ENCODE measurements at regions not wholly inside any gene's neighbourhood (a gene's known extent, or its start where the extent isn't known, plus 50 kb on each side); places are given as distances from the start of the nearest gene placed in this dataset.

GRCh38 chr2:192480984-192481383 is 286.3 kb upstream of the TMEFF2 start:
- TF ChIP-seq CTCF (conservative IDR thresholded peaks at IDR 0.05; ENCODE audit: low read length) (no peak), EZH2phosphoT487 (IDR thresholded peaks at IDR 0.05; ENCODE audit: borderline replicate concordance) (no peak)
- H3K27me3 ChIP-seq (ENCODE audit: insufficient read depth, low read length, poor library complexity, severe bottlenecking), result no peaks in the 10 kb centered on the region

GRCh38 chr2:192473331-192473730 is 278.6 kb upstream of the TMEFF2 start:
- Histone ChIP-seq H3K9ac (ENCODE audit: low read depth, low read length, poor library complexity, severe bottlenecking) (no peak overlapping the region), H3F3A (ENCODE audit: low read depth) (no peaks in the 10 kb centered on the region), H3K4me2 (ENCODE audit: low read depth, low read length, poor library complexity, severe bottlenecking) (no peak overlapping the region), H3K36me3 (ENCODE audit: insufficient read depth, low read length) (no peaks in the 10 kb centered on the region), H3K9me3 (ENCODE audit: insufficient read depth, low read depth, low read length) (no peaks in the 10 kb centered on the region), H3K79me2 (ENCODE audit: insufficient read depth, low read length) (no peaks in the 10 kb centered on the region), H4K20me1 (ENCODE audit: insufficient read depth, low read length, poor library complexity, severe bottlenecking) (no peaks in the 10 kb centered on the region), H3K4me3 (ENCODE audit: low read length, poor library complexity, severe bottlenecking) (no peak overlapping the region), H3K9me2 (replicated peaks; ENCODE audit: low read depth, low read length) (no peaks in the 10 kb centered on the region), H3K4me1 (ENCODE audit: insufficient read depth, low read length, poor library complexity, severe bottlenecking) (no peaks in the 10 kb centered on the region), H3K27me3 (ENCODE audit: insufficient read depth, low read length, poor library complexity, severe bottlenecking) (no peaks in the 10 kb centered on the region), H2AFZ (ENCODE audit: low read length) (no peak overlapping the region)
- TF ChIP-seq EZH2phosphoT487 (IDR thresholded peaks at IDR 0.05; ENCODE audit: borderline replicate concordance), result no peak
- TF ChIP-seq CTCF (conservative IDR thresholded peaks at IDR 0.05; ENCODE audit: low read length), result no peak

More at GRCh38 chr2:192480984-192481383, 286.3 kb upstream of the TMEFF2 start:
- Histone ChIP-seq H3K9me3 (ENCODE audit: insufficient read depth, low read depth, low read length) (no peaks in the 10 kb centered on the region), H3F3A (ENCODE audit: low read depth) (no peaks in the 10 kb centered on the region), H3K9ac (ENCODE audit: low read depth, low read length, poor library complexity, severe bottlenecking) (no peak overlapping the region), H3K4me1 (ENCODE audit: insufficient read depth, low read length, poor library complexity, severe bottlenecking) (no peaks in the 10 kb centered on the region), H3K79me2 (ENCODE audit: insufficient read depth, low read length) (no peaks in the 10 kb centered on the region), H3K9me2 (replicated peaks; ENCODE audit: low read depth, low read length) (no peaks in the 10 kb centered on the region), H4K20me1 (ENCODE audit: insufficient read depth, low read length, poor library complexity, severe bottlenecking) (no peaks in the 10 kb centered on the region), H2AFZ (ENCODE audit: low read length) (no peak overlapping the region), H3K36me3 (ENCODE audit: insufficient read depth, low read length) (no peaks in the 10 kb centered on the region), H3K4me2 (ENCODE audit: low read depth, low read length, poor library complexity, severe bottlenecking) (no peak overlapping the region), H3K4me3 (ENCODE audit: low read length, poor library complexity, severe bottlenecking) (no peak overlapping the region)

- no peak overlapping the region for H3K9ac ChIP-seq (ENCODE audit: low read depth, low read length, poor library complexity, severe bottlenecking)
- H3K36me3 ChIP-seq (ENCODE audit: insufficient read depth, low read length), result no peaks in the 10 kb centered on the region
- H4K20me1 ChIP-seq (ENCODE audit: insufficient read depth, low read length, poor library complexity, severe bottlenecking), result no peaks in the 10 kb centered on the region
- no peaks in the 10 kb centered on the region for H3K27me3 ChIP-seq (ENCODE audit: insufficient read depth, low read length, poor library complexity, severe bottlenecking)
- no peak overlapping the region for H3K4me3 ChIP-seq (ENCODE audit: low read length, poor library complexity, severe bottlenecking)
- H3K4me1 ChIP-seq (ENCODE audit: insufficient read depth, low read length, poor library complexity, severe bottlenecking), result no peaks in the 10 kb centered on the region
- no peaks in the 10 kb centered on the region for H3K79me2 ChIP-seq (ENCODE audit: insufficient read depth, low read length)
- H3K9me3 ChIP-seq (ENCODE audit: insufficient read depth, low read depth, low read length), result no peaks in the 10 kb centered on the region
- TF ChIP-seq EZH2phosphoT487 (IDR thresholded peaks at IDR 0.05; ENCODE audit: borderline replicate concordance) (no peak), CTCF (conservative IDR thresholded peaks at IDR 0.05; ENCODE audit: low read length) (no peak)
- no peak overlapping the region for H3K4me2 ChIP-seq (ENCODE audit: low read depth, low read length, poor library complexity, severe bottlenecking)
- no peaks in the 10 kb centered on the region for H3K9me2 ChIP-seq (replicated peaks; ENCODE audit: low read depth, low read length)
- H3F3A ChIP-seq (ENCODE audit: low read depth), result no peaks in the 10 kb centered on the region
- H2AFZ ChIP-seq (ENCODE audit: low read length), result no peak overlapping the region
Measured at GRCh38 chr2:192471982-192472381, 277.2 kb upstream of the TMEFF2 start.
